Mammary epithelial cell (primary cell): ENCODE measurements at regions not wholly inside any gene's neighbourhood (a gene's known extent, or its start where the extent isn't known, plus 50 kb on each side); places are given as distances from the start of the nearest gene placed in this dataset.

Experiments
- EZH2 ChIP-seq: IDR thresholded peaks from 2 replicates; pipeline ENCODE4 v1.6.1; 2012; ENCODE audit warnings: low read length, inconsistent platforms, borderline replicate concordance
- TF ChIP-seq, protein P1 (sequence below), 2 donors: IDR thresholded peaks in 1 of 2; conservative IDR thresholded peaks in 1 of 2; 2 replicates each; pipeline ENCODE4 v1.5.1; 2011 to 2012; ENCODE audit warnings: inconsistent platforms in 2 of 2, low read length in 2 of 2, mild to moderate bottlenecking in 2 of 2, control low read depth in 1 of 2, low read depth in 1 of 2; ENCODE audit not compliant: insufficient read depth in 1 of 2; ENCODE audit errors: extremely low read depth in 1 of 2

DNA sequence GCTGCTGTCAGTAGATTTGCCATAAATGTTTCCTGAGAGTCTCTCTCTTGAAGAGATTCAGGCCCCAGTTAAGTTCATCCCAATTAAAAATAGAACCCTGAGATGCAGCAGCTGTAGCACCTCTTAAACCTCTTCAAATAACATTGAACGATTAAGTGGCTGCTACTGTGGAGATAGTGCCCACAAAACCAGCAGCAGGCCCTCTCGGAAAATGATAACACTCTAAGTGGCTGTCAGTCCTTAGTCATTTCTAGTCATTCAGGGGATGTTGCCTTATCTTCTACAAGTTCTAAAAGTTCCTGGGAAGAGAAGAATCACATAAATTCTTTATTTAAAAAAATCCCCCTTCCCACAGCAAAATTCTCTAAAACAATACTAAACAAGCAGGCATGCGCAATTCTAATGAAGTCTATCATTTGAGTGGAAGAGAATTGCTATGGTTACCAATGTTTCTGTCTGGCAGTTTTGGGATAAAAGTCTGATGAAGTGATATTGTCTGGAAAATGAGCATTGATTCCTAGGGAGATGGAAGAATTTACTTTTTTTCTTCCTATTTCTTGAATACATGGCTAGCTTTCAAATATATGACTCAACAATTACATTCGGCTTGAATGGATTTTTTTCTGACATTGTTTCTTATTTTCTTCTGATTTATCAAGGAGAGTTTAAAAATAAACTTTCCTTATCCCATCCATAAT lies 131.9 kb downstream of the TRMT11 start:
- TF ChIP-seq, protein P1, sequence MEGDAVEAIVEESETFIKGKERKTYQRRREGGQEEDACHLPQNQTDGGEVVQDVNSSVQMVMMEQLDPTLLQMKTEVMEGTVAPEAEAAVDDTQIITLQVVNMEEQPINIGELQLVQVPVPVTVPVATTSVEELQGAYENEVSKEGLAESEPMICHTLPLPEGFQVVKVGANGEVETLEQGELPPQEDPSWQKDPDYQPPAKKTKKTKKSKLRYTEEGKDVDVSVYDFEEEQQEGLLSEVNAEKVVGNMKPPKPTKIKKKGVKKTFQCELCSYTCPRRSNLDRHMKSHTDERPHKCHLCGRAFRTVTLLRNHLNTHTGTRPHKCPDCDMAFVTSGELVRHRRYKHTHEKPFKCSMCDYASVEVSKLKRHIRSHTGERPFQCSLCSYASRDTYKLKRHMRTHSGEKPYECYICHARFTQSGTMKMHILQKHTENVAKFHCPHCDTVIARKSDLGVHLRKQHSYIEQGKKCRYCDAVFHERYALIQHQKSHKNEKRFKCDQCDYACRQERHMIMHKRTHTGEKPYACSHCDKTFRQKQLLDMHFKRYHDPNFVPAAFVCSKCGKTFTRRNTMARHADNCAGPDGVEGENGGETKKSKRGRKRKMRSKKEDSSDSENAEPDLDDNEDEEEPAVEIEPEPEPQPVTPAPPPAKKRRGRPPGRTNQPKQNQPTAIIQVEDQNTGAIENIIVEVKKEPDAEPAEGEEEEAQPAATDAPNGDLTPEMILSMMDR (conservative IDR thresholded peaks at IDR 0.05 in 1 of 2, IDR thresholded peaks at IDR 0.05 in 1 of 2; ENCODE audit: extremely low read depth in 1 of 2, insufficient read depth in 1 of 2, low read depth in 1 of 2, low read length in 2 of 2): no peak
- TF ChIP-seq EZH2: no peak
